ENCODE measurements at regions not wholly inside any gene's neighbourhood (a gene's known extent, or its start where the extent isn't known, plus 50 kb on each side); places are given as distances from the start of the nearest gene placed in this dataset.
"Not testable (repeated sequence)": the region's sequence is repeated elsewhere in the genome, so short reads cannot be mapped to it uniquely, and the experiment has no call there.

- DNase-seq: no peak
These were observed 267.8 kb downstream of the FOXL1 start for GRCh38 chr16:86846136-86846535.

DNA sequence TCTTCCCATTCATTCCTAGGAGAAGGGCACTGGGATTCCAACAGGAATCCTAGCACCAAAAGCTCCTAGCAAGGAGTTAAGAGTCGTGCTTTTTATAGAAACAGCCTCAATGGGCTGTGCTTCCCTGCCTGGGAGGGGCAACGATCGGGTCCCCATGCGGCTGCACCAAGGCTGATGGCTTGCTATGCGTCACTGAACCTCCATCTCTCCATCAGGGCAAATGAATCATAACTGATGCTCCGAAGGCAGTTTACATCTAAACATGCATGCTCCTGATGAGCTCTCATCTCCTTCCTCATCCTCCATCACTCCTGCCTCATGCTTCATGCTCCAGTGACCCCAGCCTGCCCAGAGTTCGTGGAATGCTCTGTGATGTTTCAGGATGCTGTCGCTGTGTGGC lies 270.5 kb downstream of the FOXL1 start:
- no peak for DNase-seq

- no peak for DNase-seq
These were observed 272.3 kb downstream of the FOXL1 start for GRCh38 chr16:86850670-86851069.

DNA sequence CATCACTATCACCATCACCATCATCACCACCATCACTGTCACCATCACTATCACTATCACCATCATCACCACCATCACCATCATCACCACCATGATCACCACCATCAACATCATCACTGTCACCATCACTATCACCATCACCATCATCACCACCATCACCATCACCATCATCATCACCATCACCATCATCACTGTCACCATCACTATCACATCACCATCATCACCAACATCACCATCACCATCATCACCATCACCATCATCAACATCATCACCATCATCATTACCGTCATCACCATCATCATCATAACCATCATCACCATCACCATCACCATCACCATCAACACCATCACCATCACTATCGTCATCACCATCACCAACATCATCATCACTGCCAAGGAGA lies 273.8 kb downstream of the FOXL1 start:
- DNase-seq: no peak

- DNase-seq: no peak
These were observed 275.8 kb downstream of the FOXL1 start for GRCh38 chr16:86854058-86854621.

DNA sequence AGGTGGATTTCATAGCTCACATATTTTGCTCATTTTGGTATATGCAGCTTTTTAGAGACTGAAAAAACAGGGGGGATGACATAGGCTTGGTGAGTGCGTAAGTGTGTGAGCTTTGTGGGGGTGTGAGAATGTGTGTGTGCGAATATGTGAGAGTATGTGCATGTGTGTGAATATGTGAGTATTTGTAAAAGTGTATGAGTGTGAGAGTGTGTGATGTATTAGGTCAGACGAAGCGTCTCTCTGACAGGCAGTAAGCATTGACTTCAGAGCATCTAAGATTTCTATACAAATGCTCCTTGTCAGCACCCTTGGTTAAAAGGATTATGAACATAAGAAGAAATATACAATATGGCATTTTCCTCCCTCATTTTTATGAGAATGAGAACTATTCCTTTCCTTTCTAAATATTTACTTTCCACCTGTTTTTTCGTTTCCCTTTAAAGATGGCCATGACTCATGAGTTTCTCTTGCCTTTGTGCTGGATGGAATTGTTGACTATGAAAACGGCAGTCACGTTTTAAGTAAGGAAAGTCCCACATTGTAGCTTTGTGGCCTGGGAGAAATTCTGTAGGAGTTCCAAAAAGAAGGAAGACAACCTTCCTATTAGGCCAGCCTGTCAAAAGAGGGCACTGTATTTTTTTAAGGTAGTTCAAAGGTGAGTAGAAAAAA lies 276.4 kb downstream of the FOXL1 start:
- DNase-seq: no peak

DNA sequence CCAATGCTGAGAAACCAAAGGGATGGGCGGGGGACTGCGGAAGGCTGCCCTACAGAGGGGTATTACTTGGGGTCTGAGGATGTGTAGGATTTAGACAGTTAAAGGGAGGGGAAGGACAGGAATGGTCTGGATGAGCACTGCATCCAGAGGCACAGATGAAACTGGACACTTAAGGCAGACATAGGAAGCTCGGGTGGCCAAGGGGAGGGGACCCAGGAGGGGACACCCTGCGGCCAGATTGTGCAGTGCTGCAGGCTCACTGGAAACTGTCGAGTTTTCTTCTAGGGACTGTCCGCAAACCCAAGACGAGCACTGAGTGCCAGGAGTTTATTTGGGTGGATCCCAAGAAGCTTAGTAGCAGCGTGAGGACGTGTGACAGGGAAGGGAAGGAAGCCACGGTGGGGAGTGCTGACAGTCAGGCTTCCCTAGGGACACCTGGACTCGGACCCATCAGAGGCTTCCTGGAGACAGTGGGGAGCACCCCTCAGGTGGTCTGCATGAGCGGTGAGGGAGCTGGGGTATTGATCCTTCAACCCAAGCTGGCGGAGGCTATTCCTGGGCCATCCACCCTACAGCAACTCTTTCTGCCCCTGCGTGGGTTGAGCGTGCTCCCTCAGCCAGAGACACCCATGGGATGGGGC lies 278.7 kb downstream of the FOXL1 start:
- DNase-seq: no peak

DNA sequence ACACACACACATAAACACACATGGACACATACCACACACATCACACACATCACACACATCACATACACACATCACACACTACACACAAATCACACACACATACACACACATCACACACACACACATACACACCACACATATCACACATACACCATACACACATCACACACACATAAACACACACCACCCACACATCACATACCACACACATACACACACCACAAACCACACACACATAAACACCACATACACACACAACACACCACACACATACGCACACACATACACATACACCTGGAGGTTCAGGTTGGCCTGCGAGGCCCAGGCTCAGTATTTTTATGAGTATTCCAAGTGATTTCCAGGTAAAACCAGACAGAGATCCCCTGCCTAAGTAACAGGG lies 279.5 kb downstream of the FOXL1 start:
- DNase-seq: no peak

- no peak for DNase-seq
These were observed 280.2 kb downstream of the FOXL1 start for GRCh38 chr16:86858501-86858900.

DNA sequence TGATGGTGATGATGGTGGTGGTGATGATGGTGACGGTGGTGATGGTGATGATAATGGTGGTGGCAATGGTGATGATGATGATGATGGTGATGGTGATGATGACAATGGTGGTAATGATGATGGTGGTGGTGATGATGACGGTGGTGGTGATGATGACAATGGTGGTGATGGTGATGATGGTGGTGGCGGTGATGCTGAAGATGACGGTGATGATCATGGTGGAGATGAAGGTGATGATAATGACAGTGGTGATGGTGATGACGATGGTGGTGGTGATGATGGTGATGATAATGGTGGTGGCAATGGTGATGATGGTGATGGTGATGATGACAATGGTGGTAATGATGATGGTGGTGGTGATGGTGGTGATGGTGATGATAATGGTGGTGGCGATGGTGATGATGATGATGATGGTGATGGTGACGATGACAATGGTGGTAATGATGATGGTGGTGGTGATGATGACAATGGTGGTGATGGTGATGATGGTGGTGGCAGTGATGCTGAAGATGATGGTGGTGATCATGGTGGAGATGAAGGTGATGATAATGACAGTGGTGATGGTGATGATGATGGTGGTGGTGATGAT lies 283.0 kb downstream of the FOXL1 start:
- not testable (repeated sequence) for DNase-seq

DNA sequence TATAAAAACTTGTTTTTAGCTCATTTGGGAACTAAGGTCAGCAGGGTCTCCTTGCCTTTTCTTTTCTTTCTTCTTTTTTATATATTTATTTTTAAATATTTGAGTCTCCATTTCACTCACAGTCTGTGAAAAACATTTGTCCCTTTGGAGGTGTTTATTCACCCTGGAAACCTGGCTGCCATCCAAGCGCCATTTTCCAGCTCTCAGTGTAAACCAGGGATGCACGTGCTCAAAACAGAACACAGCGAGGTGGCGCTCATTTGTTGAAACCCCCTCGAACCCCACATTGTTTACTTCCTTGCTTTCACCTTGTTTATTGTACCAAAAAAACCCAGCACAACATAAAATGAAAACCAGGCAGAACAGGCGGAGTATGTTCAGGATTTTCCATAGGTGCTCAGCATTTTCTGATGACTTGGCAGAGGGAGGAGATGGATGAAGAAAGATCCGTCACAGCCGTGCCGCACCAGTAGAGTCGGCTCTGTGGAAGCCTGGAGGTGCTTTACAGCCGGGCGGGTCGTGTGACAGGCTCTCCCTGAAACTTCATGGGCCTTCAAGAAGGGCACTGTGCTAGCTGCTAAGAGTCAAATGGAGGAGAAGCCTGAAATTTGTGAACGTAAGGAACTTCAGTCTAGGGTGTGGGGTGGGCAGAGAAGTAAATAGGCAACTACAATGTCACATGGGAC lies 284.4 kb downstream of the FOXL1 start:
- DNase-seq: no peak

DNA sequence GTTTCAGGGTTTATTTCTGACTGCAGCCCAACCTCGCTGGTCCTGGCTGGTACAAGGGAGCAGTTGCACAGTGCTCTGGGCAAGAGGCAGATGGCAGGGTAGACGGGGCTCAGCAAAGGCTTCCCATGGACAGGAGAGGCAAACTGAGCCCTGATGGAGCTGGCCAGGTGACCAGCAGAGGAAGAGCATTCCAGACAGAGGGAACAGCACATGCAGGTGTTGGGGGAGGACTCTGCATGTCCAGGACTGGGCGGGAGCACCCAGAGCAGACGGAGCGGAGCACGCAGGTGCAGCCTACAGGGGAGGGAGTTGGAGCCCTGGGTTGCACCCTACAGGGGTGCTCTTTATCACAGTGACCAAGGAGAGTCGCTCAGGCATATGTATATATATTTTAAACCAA lies 285.3 kb downstream of the FOXL1 start:
- DNase-seq: no peak

- no peak for DNase-seq
These were observed 286.2 kb downstream of the FOXL1 start for GRCh38 chr16:86864586-86864985.

- DNase-seq: no peak
These were observed 287.7 kb downstream of the FOXL1 start for GRCh38 chr16:86865851-86866662.

DNA sequence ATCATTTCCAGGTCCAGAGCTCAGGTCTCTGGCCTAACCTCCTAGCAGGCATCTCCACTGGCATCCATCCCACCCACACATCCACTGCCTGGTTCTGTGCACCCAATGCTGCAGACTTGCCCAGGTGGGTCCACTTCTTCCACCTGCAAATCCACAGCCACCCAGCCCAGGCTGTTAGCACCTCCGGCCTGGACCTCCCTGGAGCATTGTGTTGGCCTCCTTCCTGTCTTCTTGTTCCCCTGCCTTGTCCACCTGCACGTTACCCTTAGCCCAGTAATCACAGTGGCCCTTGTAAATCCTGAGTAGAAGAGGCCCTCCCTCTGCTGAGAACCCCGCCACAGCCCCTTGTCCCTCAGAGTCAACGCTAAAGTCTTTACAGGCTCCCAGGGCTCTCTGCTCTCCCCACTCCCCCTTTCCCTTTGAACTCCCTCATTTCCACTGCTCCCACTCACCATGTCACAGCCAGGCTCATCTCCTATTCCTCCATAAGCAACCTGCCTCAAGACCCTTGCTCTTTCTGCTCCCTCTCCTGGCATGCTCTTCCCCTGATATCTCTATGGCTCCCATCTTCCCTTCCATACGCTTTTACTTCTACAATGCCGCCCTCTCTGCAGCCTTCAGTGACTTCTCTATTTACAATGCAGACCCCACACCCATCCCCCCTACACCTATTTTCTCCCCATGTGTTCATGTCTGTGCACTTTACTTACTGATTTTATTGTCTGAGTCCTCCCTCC lies 288.8 kb downstream of the FOXL1 start:
- DNase-seq: no peak

GRCh38 chr16:86868070-86868469 lies 289.7 kb downstream of the FOXL1 start:
- DNase-seq: no peak

DNA sequence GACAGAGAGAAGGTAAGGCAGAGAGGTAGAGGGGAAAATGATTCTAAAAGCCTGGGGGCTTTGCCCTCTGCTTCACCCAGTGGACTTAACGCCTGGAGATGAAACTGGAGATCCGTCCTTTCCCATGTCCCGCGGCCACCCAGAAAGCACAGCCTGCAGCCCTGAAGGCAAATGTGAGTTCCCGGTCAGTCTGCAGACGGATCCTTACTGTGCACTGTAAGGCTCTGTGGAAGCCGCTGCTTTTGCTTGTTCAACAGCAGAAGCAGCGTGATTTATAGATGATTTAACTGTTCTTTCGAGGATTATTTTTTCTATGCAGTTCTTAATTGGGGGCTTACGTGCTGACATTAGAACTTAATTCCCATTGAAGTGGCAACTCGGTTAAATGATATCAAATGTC lies 290.4 kb downstream of the FOXL1 start:
- no peak for DNase-seq

- no peak for DNase-seq
These were observed 291.1 kb downstream of the FOXL1 start for GRCh38 chr16:86869288-86870022.

DNA sequence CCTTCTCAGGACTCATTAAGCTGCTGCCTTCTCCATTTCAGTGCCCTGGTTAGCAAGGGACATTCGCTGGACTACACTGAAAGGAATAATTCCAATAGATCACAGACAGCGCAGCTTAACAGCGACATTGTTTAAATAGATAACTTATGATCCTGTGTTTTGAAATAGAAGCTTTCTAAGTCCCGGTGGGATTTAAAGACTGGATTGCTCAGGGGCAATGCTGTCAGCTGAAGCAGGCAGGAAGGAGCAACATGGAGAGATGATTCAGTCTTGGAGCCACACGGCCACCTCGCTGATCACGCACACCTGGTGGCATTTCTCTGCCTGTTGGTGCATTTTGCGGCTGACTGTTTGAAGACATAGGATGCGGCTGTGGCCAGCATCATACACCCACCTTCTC lies 292.0 kb downstream of the FOXL1 start:
- DNase-seq: no peak

- no peak for DNase-seq
These were observed 293.8 kb downstream of the FOXL1 start for GRCh38 chr16:86872131-86872530.

- DNase-seq: no peak
These were observed 294.5 kb downstream of the FOXL1 start for GRCh38 chr16:86872833-86873232.
